WTC11 (cell line): ENCODE measurements at regions not wholly inside any gene's neighbourhood (a gene's known extent, or its start where the extent isn't known, plus 50 kb on each side); places are given as distances from the start of the nearest gene placed in this dataset.

Experiments used
- ATF2 ChIP-seq: sonication (generic); formaldehyde crosslinking; IDR thresholded peaks from 2 replicates; pipeline ENCODE4 v1.8.1; 2022; ENCODE audit warnings: low read depth, missing genetic modification reagents, borderline replicate concordance
- CREB1 ChIP-seq: sonication (generic); formaldehyde crosslinking; IDR thresholded peaks from 2 replicates; pipeline ENCODE4 v1.8.0; 2023; ENCODE audit warnings: mild to moderate bottlenecking, missing genetic modification reagents
- ESRRA ChIP-seq: sonication (generic); formaldehyde crosslinking; IDR thresholded peaks from 2 replicates; pipeline ENCODE4 v1.8.1; 2022; ENCODE audit warnings: mild to moderate bottlenecking, missing genetic modification reagents, borderline replicate concordance
- FOXP4 ChIP-seq: sonication (generic); formaldehyde crosslinking; IDR thresholded peaks from 2 replicates; pipeline ENCODE4 v1.8.0; 2022; ENCODE audit warnings: mild to moderate bottlenecking, missing genetic modification reagents
- MLX ChIP-seq: sonication (generic); formaldehyde crosslinking; IDR thresholded peaks from 2 replicates; pipeline ENCODE4 v1.8.1; 2023; ENCODE audit warnings: mild to moderate bottlenecking, missing genetic modification reagents, moderate library complexity
- NR2C2 ChIP-seq: sonication (generic); formaldehyde crosslinking; IDR thresholded peaks from 2 replicates; pipeline ENCODE4 v1.8.0; 2022; ENCODE audit warnings: mild to moderate bottlenecking, missing genetic modification reagents
- PREB ChIP-seq: sonication (generic); formaldehyde crosslinking; IDR thresholded peaks from 2 replicates; pipeline ENCODE4 v1.8.1; 2022; ENCODE audit warnings: mild to moderate bottlenecking, missing genetic modification reagents, moderate library complexity, borderline replicate concordance
- TCF7 ChIP-seq: sonication (generic); formaldehyde crosslinking; IDR thresholded peaks from 2 replicates; pipeline ENCODE4 v1.8.0; 2022; ENCODE audit warnings: mild to moderate bottlenecking, low read depth, missing genetic modification reagents, moderate library complexity
- ZNF232 ChIP-seq: sonication (generic); formaldehyde crosslinking; IDR thresholded peaks from 2 replicates; pipeline ENCODE4 v1.8.0; 2022; ENCODE audit warnings: mild to moderate bottlenecking, missing genetic modification reagents
- ZNF317 ChIP-seq: sonication (generic); formaldehyde crosslinking; IDR thresholded peaks from 2 replicates; pipeline ENCODE4 v1.8.1; 2023; ENCODE audit warnings: low read depth, mild to moderate bottlenecking, moderate library complexity, missing genetic modification reagents, borderline replicate concordance
- TF ChIP-seq, protein P1 (sequence below): fragments of 200-600 bp; IDR thresholded peaks from 2 replicates; pipeline ENCODE4 v1.8.0; 2022; ENCODE audit warnings: antibody characterized with exemption

DNA sequence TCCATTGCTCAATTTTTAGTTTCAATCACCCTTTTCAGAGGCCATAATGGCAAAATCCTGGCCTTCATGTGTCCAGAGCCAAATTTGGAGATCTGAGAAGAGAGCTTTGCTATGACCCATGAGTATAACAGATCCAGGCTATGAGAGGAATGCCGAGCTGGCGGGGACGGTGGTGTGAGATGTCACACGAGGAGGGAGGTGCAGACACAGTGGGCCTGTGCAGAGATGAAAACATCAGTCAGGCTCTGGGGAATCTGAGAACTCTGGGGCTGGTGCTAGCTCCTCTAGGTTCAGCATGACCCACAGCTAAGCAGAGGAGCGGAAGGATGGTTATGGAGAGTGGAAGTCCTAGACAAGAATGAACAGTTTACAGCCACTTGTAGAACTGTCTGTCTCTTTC lies 398.3 kb upstream of the ATP10A start:
- TF ChIP-seq, protein P1, sequence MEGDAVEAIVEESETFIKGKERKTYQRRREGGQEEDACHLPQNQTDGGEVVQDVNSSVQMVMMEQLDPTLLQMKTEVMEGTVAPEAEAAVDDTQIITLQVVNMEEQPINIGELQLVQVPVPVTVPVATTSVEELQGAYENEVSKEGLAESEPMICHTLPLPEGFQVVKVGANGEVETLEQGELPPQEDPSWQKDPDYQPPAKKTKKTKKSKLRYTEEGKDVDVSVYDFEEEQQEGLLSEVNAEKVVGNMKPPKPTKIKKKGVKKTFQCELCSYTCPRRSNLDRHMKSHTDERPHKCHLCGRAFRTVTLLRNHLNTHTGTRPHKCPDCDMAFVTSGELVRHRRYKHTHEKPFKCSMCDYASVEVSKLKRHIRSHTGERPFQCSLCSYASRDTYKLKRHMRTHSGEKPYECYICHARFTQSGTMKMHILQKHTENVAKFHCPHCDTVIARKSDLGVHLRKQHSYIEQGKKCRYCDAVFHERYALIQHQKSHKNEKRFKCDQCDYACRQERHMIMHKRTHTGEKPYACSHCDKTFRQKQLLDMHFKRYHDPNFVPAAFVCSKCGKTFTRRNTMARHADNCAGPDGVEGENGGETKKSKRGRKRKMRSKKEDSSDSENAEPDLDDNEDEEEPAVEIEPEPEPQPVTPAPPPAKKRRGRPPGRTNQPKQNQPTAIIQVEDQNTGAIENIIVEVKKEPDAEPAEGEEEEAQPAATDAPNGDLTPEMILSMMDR: no peak
- TF ChIP-seq NR2C2 (CRISPR knock-in tag) (no peak), FOXP4 (CRISPR knock-in tag) (no peak), ZNF232 (no peak), PREB (no peak), CREB1 (CRISPR knock-in tag) (no peak), TCF7 (no peak), MLX (CRISPR knock-in tag) (no peak), ATF2 (no peak), ESRRA (CRISPR knock-in tag) (no peak), ZNF317 (no peak)
